Stimulated activated naive B cell treated with anti-CD40 and anti-IgM and Interleukin-4, amounts not matched to agents 10 μg/mL and 1 μg/mL and 100 μg/mL, for 72 hours (primary cell): ENCODE measurements at regions not wholly inside any gene's neighbourhood (a gene's known extent, or its start where the extent isn't known, plus 50 kb on each side); places are given as distances from the start of the nearest gene placed in this dataset.

ENCODE experiments used
- ATAC-seq, 2 donors: fragments of 150-1000 bp; cut with Tn5 transposase; replicated peaks; 2 replicates each; pipeline ENCODE4 v1.10.0; 2021; ENCODE audit warnings: moderate library complexity in 1 of 2
- DNase-seq: peaks from one replicate; pipeline ENCODE4 v3.0.0; 2021
- H3K27ac Mint-ChIP-seq: one replicate; pipeline ENCODE4 v1.8.0; 2022; ENCODE audit warnings: mild to moderate bottlenecking, mixed read lengths
- H3K27me3 Mint-ChIP-seq, 2 donors: one replicate each; pipeline ENCODE4 v1.8.0; 2022; ENCODE audit warnings: mixed read lengths in 2 of 2
- H3K36me3 Mint-ChIP-seq, 2 donors: one replicate each; pipeline ENCODE4 v1.8.0; 2022; ENCODE audit warnings: mixed read lengths in 2 of 2, mild to moderate bottlenecking in 1 of 2
- H3K4me1 Mint-ChIP-seq, 2 donors: one replicate each; pipeline ENCODE4 v1.8.0; 2022; ENCODE audit warnings: mixed read lengths in 2 of 2, mild to moderate bottlenecking in 1 of 2
- H3K4me3 Mint-ChIP-seq, 2 donors: one replicate each; pipeline ENCODE4 v1.8.0; 2022; ENCODE audit warnings: mild to moderate bottlenecking in 2 of 2, mixed read lengths in 2 of 2, moderate library complexity in 1 of 2
- H3K9me3 Mint-ChIP-seq, 2 donors: one replicate each; pipeline ENCODE4 v1.8.0; 2022; ENCODE audit warnings: mixed read lengths in 2 of 2, mild to moderate bottlenecking in 1 of 2

DNA sequence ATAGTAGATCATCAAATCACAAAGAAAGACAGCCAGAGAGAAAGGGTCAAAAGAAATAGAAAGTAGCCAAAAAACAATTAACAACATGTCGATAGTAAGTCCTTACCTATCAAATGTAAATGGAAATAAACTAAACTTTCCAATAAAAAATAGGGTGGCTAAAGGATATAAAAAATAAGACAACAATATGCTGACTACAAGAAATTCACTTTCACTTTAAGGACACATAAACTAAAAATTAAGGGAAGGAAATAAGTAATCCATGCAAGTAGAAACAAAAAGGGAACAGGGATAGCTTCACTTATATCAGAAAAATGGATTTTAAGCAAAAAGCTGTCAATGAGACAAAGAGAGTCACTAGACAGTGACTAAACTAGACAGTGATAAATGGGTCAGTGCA lies 903.9 kb upstream of the ZEB2 start:
- Mint-ChIP-seq H3K36me3 (peaks cover 13 to 28% of the 10 kb centered on the region in 2 donors), H3K9me3 (peaks cover 17 to 29% of the 10 kb centered on the region in 2 donors), H3K27me3 (peaks cover 0 to 5% of the 10 kb centered on the region in 2 donors), H3K27ac (no peak overlapping the region), H3K4me3 (no peak overlapping the region), H3K4me1 (peaks cover 5 to 9% of the 10 kb centered on the region in 2 donors)
- no peak for ATAC-seq
- DNase-seq = no peak

DNA sequence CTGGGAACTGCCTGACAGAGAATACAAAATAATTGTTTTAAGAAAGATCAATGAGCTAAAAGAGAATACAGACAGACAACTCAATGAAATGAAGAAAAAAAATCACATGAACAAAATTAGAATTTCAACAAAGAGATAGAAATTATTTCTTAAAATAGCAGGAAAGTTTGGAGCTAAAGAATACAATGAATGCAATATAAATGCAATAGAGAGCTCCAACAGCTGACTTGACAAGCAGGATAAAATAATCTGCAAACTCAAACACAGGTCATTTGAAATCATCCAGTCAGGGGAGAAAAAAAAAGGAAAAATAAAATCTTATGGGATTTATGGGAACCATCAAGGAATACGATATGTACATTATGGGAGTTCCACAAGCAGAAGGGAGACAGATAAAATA lies 902.7 kb upstream of the ZEB2 start:
- DNase-seq (no peak), ATAC-seq (no peak)
- Mint-ChIP-seq H3K4me1 (peaks cover 5 to 9% of the 10 kb centered on the region in 2 donors), H3K9me3 (peaks cover 17 to 29% of the 10 kb centered on the region in 2 donors), H3K27ac (no peak overlapping the region), H3K27me3 (peaks cover 0 to 5% of the 10 kb centered on the region in 2 donors), H3K4me3 (no peak overlapping the region), H3K36me3 (peaks cover 13 to 28% of the 10 kb centered on the region in 2 donors)

DNA sequence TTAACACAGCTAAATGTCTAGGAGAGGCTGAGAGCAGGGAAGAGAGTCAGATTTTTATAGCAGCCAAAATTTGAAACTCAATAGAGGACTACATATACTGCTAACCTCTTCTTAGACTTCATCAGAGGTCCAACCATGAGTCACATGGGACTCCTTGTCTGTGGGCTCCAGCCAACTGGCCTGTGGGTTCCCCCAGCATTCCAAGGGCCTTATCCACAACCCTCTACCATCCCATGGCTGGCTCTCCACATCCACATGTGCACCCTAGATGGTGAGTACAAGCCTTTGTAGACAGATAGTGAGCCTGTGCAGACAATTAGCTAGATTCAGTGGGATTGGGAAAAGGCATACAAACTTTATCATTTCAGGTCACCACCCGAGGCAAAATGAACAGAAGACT lies 901.9 kb upstream of the ZEB2 start:
- Mint-ChIP-seq H3K4me3 (no peak overlapping the region), H3K36me3 (peaks cover 13 to 28% of the 10 kb centered on the region in 2 donors), H3K4me1 (peaks cover 5 to 9% of the 10 kb centered on the region in 2 donors), H3K27me3 (peaks cover 0 to 5% of the 10 kb centered on the region in 2 donors), H3K27ac (no peak overlapping the region), H3K9me3 (peaks cover 17 to 30% of the 10 kb centered on the region in 2 donors)
- DNase-seq (no peak), ATAC-seq (no peak)

DNA sequence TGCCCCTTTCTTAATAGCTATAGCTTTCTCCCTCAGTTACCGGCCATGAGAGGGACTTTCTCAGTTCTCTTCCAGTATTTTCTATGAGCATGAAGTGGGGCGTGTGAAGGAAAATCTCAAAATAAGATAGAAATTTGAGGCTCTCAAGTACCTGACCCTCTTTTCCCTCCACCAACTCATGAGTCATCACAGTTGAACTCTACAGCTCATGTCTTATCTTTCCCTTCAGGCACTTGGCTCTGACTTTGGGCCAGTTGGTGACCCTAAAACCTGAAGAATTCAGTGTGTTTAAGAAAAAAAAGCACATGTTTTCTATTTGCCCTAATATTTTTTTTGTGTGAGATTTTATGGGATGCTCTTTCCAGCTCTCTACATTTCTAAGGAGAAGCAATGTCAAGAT lies 896.7 kb upstream of the ZEB2 start:
- H3K9me3 Mint-ChIP-seq = peaks cover 30 to 35% of the 10 kb centered on the region in 2 donors
- H3K27me3 Mint-ChIP-seq = peaks cover 5 to 12% of the 10 kb centered on the region in 2 donors
- no peak overlapping the region for H3K4me3 Mint-ChIP-seq
- ATAC-seq (no peak), DNase-seq (no peak)
- peaks cover 20 to 43% of the 10 kb centered on the region in 2 donors for H3K4me1 Mint-ChIP-seq
- H3K27ac Mint-ChIP-seq = no peak overlapping the region
- peaks cover 19 to 26% of the 10 kb centered on the region in 2 donors for H3K36me3 Mint-ChIP-seq

DNA sequence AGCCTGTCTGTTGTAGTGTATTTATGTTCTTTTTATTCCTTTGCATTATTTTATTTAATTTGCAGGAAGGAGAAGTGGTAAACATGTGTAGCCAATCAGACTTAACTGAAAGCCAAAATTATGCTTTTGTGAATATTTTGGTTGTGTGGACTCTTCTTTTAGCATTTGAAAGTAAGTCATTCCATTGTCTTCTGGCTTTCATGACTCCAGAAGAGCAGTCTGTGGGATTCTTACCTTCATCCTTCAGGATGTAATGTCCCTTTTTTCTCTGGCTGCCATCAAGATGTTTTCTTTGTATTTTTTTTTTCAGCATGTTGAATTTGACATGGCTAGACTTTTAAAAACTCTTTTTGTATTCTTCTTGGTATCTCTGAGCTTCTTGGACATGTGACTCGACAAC lies 895.2 kb upstream of the ZEB2 start:
- Mint-ChIP-seq H3K4me1 (peaks cover 35 to 58% of the 10 kb centered on the region in 2 donors), H3K36me3 (peaks cover 16 to 17% of the 10 kb centered on the region in 2 donors), H3K27ac (no peak overlapping the region), H3K9me3 (peaks cover 23 to 26% of the 10 kb centered on the region in 2 donors), H3K4me3 (no peak overlapping the region), H3K27me3 (peaks cover 0 to 17% of the 10 kb centered on the region in 2 donors)
- ATAC-seq (no peak), DNase-seq (no peak)

DNA sequence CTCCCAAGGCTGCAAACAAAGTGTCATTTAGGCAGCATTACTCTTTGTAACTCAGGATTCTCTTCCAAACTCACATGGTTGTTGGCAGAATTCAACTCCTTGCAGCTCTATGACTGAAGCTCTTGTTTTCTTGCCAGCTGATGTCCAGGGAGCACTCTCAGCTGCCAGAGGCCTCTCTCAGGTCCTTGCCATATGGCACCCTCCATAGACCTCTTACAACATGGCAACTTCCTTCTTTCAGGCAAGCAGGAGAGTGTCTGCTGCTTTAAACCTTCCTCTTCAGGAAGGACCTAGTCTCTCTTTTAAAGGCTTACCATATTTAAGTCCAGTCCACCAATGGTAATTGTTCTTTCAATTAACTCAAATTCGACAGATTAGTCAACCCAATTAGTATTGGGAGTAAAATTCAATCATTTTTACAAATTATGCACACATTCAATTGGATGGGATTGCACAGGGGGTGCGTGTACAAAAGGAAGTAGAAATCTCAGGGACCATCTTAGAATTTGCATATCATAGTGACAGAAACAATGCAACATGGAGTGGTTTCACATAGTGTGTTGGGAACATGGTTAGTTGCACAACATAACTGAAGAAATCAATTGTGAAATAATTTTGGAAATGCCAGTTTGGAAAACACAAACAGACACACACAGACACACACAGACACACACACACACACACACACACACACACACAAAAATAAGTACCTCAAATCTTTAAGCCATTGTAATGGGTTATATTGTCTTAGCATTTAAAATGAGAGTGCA lies 893.5 kb upstream of the ZEB2 start:
- H3K27ac Mint-ChIP-seq = no peak overlapping the region
- peaks cover 20 to 23% of the 10 kb centered on the region in 2 donors for H3K9me3 Mint-ChIP-seq
- peaks cover 30 to 50% of the 10 kb centered on the region in 2 donors for H3K4me1 Mint-ChIP-seq
- DNase-seq (no peak), ATAC-seq (no peak)
- peaks cover 11 to 13% of the 10 kb centered on the region in 2 donors for H3K36me3 Mint-ChIP-seq
- peaks cover 3 to 21% of the 10 kb centered on the region in 2 donors for H3K27me3 Mint-ChIP-seq
- no peak overlapping the region for H3K4me3 Mint-ChIP-seq

DNA sequence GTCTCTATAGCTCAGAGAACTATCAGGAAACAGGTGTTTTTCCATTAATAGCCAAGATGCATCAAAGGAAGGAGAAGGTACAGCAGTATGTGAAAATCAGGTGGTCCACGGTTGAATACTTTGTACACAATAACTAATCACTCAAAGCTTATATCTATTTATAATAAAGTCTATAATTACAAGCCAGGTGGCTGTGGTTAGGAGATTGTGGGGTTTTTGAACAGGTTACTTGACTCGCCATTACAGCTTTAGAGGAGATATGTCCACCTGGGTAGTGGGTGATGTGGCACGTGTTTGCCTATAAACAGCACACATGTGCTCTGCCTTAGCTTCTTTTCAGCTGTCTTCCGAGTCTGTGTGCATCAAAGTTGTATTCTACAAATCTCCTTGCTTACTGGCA lies 892.2 kb upstream of the ZEB2 start:
- Mint-ChIP-seq H3K36me3 (peaks cover 11 to 13% of the 10 kb centered on the region in 2 donors), H3K4me3 (peak overlapping the region in 1 of 2 donors; percentile 45), H3K27ac (no peak overlapping the region)

DNA sequence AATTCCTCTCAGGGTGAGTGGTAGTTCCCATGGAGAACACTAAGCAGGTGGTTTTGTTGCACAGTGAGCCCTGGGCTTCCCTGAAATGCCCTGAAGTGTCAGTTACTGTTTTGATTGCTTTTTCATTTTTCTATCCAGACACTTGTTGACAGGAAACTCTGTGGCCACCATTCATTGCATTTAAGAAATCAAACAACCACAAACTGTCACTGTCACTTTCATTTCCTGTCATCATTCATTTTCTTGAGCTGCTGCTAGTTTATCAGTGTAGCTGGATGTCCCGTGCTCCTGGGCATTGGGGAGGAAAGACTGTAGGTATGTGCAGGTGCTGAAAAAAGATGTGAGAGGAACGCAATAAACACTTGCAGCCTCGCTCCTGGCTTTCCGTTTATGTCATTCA lies 891.6 kb upstream of the ZEB2 start:
- Mint-ChIP-seq H3K9me3 (peaks cover 16 to 20% of the 10 kb centered on the region in 2 donors), H3K27ac (peak overlapping the region; percentile 47), H3K4me3 (peak overlapping the region; percentile 42 to 45), H3K27me3 (peaks cover 3 to 20% of the 10 kb centered on the region in 2 donors), H3K4me1 (peaks cover 30 to 49% of the 10 kb centered on the region in 2 donors), H3K36me3 (peaks cover 8 to 13% of the 10 kb centered on the region in 2 donors)
- DNase-seq (peak; percentile 33), ATAC-seq (peak; percentile 91 to 93)

More for the DNA sequence above, 892.2 kb upstream of the ZEB2 start:
- Mint-ChIP-seq H3K9me3 (peaks cover 20 to 23% of the 10 kb centered on the region in 2 donors), H3K27me3 (peaks cover 3 to 22% of the 10 kb centered on the region in 2 donors), H3K4me1 (peaks cover 30 to 50% of the 10 kb centered on the region in 2 donors)
- DNase-seq (no peak), ATAC-seq (peak; percentile 59 to 60)

DNA sequence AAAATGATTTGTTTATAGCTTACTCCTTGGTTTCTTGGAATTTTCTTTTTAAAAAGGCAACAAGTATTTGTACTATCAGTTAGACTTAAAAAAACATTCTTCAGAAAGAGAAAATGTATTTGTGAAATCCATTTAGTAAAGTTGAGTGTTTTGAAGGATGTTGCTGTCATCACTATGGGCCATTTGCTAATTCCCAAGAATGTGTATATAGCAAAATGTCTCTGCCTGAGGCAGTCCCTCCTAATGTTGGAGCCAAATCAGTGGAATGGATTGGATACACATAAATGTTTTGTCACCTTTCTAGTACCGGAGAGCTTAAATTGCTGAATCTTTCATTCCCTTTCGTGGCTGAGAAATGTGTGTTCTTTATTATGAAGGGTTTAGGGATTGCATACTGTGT lies 890.2 kb upstream of the ZEB2 start:
- Mint-ChIP-seq H3K27me3 (peaks cover 3 to 15% of the 10 kb centered on the region in 2 donors), H3K4me3 (no peak overlapping the region), H3K36me3 (peaks cover 3 to 7% of the 10 kb centered on the region in 2 donors), H3K27ac (no peak overlapping the region), H3K9me3 (peaks cover 10 to 12% of the 10 kb centered on the region in 2 donors), H3K4me1 (peaks cover 26 to 36% of the 10 kb centered on the region in 2 donors)
- no peak for DNase-seq
- no peak for ATAC-seq

DNA sequence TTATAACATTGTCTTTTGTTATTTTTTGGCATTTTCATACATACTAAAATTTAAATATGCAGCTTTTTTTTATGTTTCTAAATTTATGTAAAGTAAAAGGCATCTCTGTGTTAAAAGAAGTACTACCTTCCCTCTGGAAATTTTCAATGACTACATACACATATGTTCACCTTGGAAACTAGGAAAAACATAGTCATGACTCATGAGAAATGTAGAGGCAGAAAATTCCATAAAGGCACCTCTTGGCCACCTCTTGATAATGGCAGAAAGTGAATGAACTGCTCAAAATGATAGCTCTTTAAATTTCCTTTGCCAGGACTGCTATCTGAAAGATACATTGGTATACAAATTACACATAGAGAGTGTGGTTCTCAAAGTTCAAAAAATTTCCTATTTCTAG lies 889.1 kb upstream of the ZEB2 start:
- Mint-ChIP-seq H3K4me1 (peaks cover 26 to 36% of the 10 kb centered on the region in 2 donors), H3K4me3 (no peak overlapping the region), H3K36me3 (peaks cover 3 to 4% of the 10 kb centered on the region in 2 donors), H3K27me3 (peaks cover 3 to 15% of the 10 kb centered on the region in 2 donors), H3K27ac (no peak overlapping the region), H3K9me3 (peaks cover 7 to 8% of the 10 kb centered on the region in 2 donors)
- ATAC-seq (no peak), DNase-seq (no peak)

DNA sequence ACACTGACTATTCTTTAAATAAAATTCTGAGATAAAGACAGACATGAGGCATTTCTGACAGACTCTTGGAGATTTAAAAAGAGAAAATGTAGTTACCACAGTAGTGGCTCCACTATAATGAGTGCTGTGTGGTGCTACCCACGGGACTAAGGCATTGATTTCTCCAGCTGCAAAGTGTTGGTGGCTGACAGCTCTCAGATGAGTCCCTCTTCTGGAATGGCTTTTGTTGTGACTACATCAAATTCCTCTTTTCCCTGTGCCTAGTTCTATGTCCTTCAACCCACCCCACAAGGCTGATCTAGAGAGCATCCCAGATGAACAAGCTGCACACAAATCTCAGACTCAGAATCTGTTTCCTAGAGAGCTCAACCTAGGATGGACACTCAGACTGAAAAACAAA lies 884.8 kb upstream of the ZEB2 start:
- ATAC-seq = no peak
- Mint-ChIP-seq H3K36me3 (no peaks in the 10 kb centered on the region), H3K4me1 (no peaks in the 10 kb centered on the region), H3K27me3 (peaks cover 3 to 4% of the 10 kb centered on the region in 2 donors), H3K4me3 (no peak overlapping the region), H3K27ac (no peak overlapping the region), H3K9me3 (no peaks in the 10 kb centered on the region)
- DNase-seq = no peak

DNA sequence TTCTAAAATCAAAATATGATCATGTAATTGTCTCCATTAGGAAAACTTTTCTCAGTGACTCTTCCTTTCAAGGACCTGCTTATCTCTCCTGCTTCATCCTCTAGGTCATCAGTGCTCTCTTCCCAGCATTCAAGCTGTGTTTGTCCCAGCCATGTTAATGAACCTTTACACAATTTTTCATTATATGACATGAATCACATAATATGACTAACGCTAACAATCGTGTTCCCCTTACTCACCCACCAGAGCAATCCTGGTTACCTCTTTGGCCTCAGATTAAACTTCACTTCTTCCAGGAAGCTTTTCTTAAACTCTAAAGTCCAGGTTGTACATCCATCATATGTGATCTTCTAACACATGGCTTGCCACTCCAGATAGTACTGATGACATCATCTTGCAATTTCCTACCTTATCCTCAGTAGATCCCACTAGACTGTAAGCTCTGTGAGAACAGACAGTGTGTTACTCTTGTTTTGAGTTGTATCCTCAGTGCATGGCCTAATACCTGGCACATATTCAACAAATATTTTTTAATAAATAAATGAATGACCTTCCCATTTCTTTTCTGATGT lies 882.9 kb upstream of the ZEB2 start:
- Mint-ChIP-seq H3K4me1 (no peaks in the 10 kb centered on the region), H3K36me3 (no peaks in the 10 kb centered on the region), H3K9me3 (no peaks in the 10 kb centered on the region), H3K27ac (no peak overlapping the region), H3K4me3 (no peak overlapping the region), H3K27me3 (no peaks in the 10 kb centered on the region)
- DNase-seq (no peak), ATAC-seq (no peak)

DNA sequence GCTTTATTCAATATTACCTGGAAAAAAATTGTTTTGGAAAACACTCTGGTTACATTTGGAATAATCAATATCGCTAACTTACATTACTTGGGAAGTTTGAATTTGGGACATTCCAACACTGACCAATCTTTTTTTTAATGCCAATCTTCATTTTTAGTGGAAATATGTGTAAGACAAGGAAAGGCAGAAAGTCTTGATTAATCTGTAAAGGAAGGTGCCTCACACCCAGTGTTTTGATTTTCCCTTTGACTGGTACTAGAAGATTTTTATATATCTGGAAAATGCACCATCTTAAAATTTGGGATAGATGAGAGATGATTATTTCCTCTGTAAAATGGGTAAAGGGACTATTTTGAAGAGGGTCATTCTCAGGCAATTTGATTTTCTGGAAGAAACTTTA lies 879.2 kb upstream of the ZEB2 start:
- no peak overlapping the region for H3K4me3 Mint-ChIP-seq
- no peak overlapping the region for H3K27ac Mint-ChIP-seq
- no peaks in the 10 kb centered on the region for H3K4me1 Mint-ChIP-seq
- no peaks in the 10 kb centered on the region for H3K9me3 Mint-ChIP-seq
- no peaks in the 10 kb centered on the region for H3K36me3 Mint-ChIP-seq
- DNase-seq = no peak
- no peak for ATAC-seq
- H3K27me3 Mint-ChIP-seq = no peaks in the 10 kb centered on the region

DNA sequence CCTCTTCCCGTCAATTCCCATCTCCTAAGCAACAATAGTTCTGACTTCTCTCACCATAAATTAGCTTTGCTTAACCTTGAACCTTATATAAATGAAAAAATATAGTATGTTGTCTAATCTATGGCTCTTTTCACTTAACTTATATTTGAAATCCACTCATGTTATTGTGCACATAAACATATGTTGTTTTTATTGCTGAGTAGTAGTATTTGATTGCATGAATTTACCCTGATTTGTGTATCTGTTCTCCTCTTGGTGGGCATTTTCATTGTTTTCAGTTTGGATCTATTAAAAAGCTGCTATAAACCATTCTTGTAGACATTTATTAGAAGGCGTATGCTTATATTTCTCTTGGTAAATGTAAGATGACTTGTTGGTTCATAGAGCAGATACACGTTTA lies 874.3 kb upstream of the ZEB2 start:
- Mint-ChIP-seq H3K36me3 (no peaks in the 10 kb centered on the region), H3K9me3 (peaks cover 3 to 4% of the 10 kb centered on the region in 2 donors), H3K4me3 (no peak overlapping the region), H3K4me1 (no peaks in the 10 kb centered on the region), H3K27ac (no peak overlapping the region), H3K27me3 (no peaks in the 10 kb centered on the region)
- DNase-seq (no peak), ATAC-seq (no peak)

DNA sequence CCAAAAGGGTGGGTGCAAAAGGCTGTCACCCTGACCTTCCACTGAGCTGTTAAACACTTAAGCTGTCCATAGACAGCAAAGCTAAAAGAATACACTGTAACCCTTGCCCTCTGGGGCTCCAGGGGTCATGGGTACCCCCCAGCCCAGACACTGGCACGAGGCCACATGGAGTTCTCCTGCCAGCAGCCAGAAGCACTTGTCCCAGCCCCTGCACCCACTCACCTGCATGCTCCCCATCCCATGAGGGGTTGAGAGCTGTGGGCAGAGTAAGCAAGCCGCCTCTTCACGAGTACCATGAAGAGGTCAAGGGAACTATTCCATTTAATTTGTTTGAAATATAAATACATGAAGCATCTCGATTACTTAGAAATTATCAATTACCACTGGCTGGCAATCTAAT lies 867.1 kb upstream of the ZEB2 start:
- H3K4me3 Mint-ChIP-seq = no peak overlapping the region
- no peaks in the 10 kb centered on the region for H3K27me3 Mint-ChIP-seq
- peaks cover 3 to 4% of the 10 kb centered on the region in 2 donors for H3K9me3 Mint-ChIP-seq
- H3K4me1 Mint-ChIP-seq = peaks cover 0 to 3% of the 10 kb centered on the region in 2 donors
- ATAC-seq = no peak
- no peak for DNase-seq
- H3K36me3 Mint-ChIP-seq = no peaks in the 10 kb centered on the region
- H3K27ac Mint-ChIP-seq = no peak overlapping the region
